ENCODE measurements at regions not wholly inside any gene's neighbourhood (a gene's known extent, or its start where the extent isn't known, plus 50 kb on each side); places are given as distances from the start of the nearest gene placed in this dataset.

DNA sequence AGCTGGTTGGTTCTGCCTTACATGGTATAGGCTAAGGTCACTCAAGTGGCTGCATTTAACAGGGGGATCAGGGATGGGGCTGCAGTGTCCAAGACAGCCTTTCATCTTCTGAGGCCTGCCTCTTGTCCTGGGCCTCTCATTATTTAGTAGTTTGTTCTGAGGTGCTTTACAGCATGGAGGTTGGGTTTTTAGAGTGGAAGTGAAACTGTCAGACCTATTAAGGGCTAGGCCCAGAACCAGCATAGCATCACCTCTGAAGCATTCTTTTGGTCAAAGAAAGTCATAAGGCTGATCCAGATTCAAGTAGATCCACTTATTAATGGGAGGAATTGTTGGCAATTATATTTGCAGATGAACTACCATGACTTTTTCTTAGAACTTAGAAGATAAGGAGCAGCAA is 146.0 kb upstream of the NMUR2 start:
- H3K27me3 Mint-ChIP-seq (ENCODE audit: unreplicated experiment), result peaks cover 48% of the 10 kb centered on the region
- TF ChIP-seq, protein P1, sequence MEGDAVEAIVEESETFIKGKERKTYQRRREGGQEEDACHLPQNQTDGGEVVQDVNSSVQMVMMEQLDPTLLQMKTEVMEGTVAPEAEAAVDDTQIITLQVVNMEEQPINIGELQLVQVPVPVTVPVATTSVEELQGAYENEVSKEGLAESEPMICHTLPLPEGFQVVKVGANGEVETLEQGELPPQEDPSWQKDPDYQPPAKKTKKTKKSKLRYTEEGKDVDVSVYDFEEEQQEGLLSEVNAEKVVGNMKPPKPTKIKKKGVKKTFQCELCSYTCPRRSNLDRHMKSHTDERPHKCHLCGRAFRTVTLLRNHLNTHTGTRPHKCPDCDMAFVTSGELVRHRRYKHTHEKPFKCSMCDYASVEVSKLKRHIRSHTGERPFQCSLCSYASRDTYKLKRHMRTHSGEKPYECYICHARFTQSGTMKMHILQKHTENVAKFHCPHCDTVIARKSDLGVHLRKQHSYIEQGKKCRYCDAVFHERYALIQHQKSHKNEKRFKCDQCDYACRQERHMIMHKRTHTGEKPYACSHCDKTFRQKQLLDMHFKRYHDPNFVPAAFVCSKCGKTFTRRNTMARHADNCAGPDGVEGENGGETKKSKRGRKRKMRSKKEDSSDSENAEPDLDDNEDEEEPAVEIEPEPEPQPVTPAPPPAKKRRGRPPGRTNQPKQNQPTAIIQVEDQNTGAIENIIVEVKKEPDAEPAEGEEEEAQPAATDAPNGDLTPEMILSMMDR (IDR thresholded peaks at IDR 0.05; ENCODE audit: unreplicated experiment), result no peak
- H3K27ac Mint-ChIP-seq (ENCODE audit: unreplicated experiment), result no peak overlapping the region
- CTCF ChIA-PET, result no interaction called here
- no peak for DNase-seq
- H3K4me3 Mint-ChIP-seq (ENCODE audit: low read depth, unreplicated experiment), result no peak overlapping the region
- intact Hi-C loops (cut with micrococcal nuclease; ENCODE audit: unreplicated experiment), result no loop called here
- BruUV-seq (replicated peaks), result no TSS peak
- no peaks in the 10 kb centered on the region for H3K4me1 Mint-ChIP-seq (ENCODE audit: low read depth, unreplicated experiment)
- no peaks in the 10 kb centered on the region for H3K36me3 Mint-ChIP-seq (ENCODE audit: insufficient read depth, unreplicated experiment)
- no peaks in the 10 kb centered on the region for H3K9me3 Mint-ChIP-seq (ENCODE audit: low read depth, unreplicated experiment)

DNA sequence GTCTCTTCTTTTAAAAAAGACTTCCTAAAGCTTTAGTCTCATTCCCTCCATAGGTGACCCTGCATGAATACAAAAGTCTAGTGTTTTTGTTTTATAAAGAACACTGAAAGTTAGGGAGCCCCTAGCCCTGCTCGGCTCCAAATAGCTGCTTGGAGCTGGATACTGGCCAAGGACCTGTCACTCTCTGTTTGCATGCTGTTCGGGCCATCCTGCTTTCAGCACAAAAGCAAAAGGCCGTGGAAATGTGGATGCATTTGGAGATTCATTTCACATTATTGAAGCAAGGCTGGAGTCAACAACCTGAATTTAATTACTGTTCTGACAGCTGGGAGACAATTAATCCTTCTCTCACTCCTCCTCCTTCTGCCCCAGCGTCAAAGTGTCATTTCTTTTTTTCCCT is 151.7 kb upstream of the NMUR2 start:
- CTCF ChIA-PET, result no interaction called here
- H3K9me3 Mint-ChIP-seq (ENCODE audit: low read depth, unreplicated experiment), result no peaks in the 10 kb centered on the region
- H3K27me3 Mint-ChIP-seq (ENCODE audit: unreplicated experiment), result peaks cover 22% of the 10 kb centered on the region
- H3K27ac Mint-ChIP-seq (ENCODE audit: unreplicated experiment), result no peak overlapping the region
- TF ChIP-seq, protein P1 (IDR thresholded peaks at IDR 0.05; ENCODE audit: unreplicated experiment), result no peak
- no peak for DNase-seq
- intact Hi-C loops (cut with micrococcal nuclease; ENCODE audit: unreplicated experiment), result no loop called here
- no peaks in the 10 kb centered on the region for H3K4me1 Mint-ChIP-seq (ENCODE audit: low read depth, unreplicated experiment)
- no TSS peak for BruUV-seq (replicated peaks)
- H3K4me3 Mint-ChIP-seq (ENCODE audit: low read depth, unreplicated experiment), result no peak overlapping the region
- H3K36me3 Mint-ChIP-seq (ENCODE audit: insufficient read depth, unreplicated experiment), result no peaks in the 10 kb centered on the region

DNA sequence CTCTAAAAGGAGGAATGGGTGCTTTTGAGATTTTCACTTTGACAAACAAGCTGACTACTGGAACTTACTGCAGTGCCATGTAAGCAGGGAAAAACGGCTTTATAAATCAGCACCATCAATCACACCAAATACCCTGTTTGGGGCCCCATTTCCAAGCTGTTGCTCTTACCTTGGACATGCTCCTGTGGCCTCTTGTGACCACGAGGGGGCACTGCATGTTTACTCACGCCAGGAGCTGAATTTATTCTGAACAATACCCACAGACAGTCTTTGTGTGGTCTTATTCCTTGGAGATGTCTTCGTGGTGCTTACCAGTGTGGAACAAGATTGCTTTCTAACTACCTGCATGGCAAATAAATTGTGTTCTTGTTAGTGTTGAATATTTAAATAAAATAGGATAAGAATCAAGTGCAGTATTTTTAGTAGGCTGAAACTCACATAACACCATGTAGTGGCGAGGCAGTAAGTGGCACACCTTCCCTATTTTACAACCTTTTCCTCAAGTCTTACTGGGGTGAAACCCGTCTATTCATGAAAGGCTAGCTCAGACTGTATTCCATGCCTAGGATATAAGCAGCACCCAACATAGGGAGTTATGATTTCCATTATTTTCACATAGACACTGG is 155.5 kb upstream of the NMUR2 start:
- H3K9me3 Mint-ChIP-seq (ENCODE audit: low read depth, unreplicated experiment), result no peaks in the 10 kb centered on the region
- H3K36me3 Mint-ChIP-seq (ENCODE audit: insufficient read depth, unreplicated experiment), result no peaks in the 10 kb centered on the region
- H3K27ac Mint-ChIP-seq (ENCODE audit: unreplicated experiment), result no peak overlapping the region
- peak; percentile 75 for DNase-seq
- intact Hi-C loops (cut with micrococcal nuclease; ENCODE audit: unreplicated experiment), result loop anchor here (1.0 kb wide), 2 partner anchors 588 to 1405 kb away; no protein-coding TSS in a partner anchor
- TF ChIP-seq, protein P1 (IDR thresholded peaks at IDR 0.05; ENCODE audit: unreplicated experiment), result peak; percentile 85
- no TSS peak for BruUV-seq (replicated peaks)
- CTCF ChIA-PET, result interaction anchor here (0.6 to 1.4 kb wide), 5 partner anchors 17 to 1404 kb away, joined by 3 to 9 read pairs (median 5); no protein-coding TSS in a partner anchor
- no peaks in the 10 kb centered on the region for H3K4me1 Mint-ChIP-seq (ENCODE audit: low read depth, unreplicated experiment)
- H3K4me3 Mint-ChIP-seq (ENCODE audit: low read depth, unreplicated experiment), result no peak overlapping the region
- H3K27me3 Mint-ChIP-seq (ENCODE audit: unreplicated experiment), result peaks cover 21% of the 10 kb centered on the region

DNA sequence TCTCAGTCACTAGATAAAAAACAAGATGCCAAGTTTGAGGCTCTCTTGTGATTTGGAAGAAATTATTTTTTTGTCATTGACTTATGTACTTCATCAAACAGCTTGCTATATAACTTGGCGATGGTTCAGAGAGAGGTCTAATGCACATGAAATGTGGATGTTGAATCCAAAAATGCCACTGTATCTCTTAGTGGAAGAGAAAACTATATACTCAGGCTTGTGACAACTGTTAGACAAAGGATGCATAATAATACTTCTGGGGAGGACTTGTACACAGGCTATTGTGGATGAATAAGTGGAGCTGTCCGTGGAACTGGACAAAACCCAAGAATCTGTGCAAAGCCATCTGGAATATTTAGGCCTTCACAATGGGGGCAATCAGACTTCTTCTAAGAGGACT is 162.9 kb upstream of the NMUR2 start:
- no peaks in the 10 kb centered on the region for H3K27me3 Mint-ChIP-seq (ENCODE audit: unreplicated experiment)

More for the DNA sequence above, 162.9 kb upstream of the NMUR2 start:
- H3K36me3 Mint-ChIP-seq (ENCODE audit: insufficient read depth, unreplicated experiment), result no peaks in the 10 kb centered on the region
- no peak overlapping the region for H3K27ac Mint-ChIP-seq (ENCODE audit: unreplicated experiment)
- H3K9me3 Mint-ChIP-seq (ENCODE audit: low read depth, unreplicated experiment), result peaks cover 3% of the 10 kb centered on the region
- DNase-seq, result no peak
- BruUV-seq (replicated peaks), result no TSS peak
- CTCF ChIA-PET, result no interaction called here
- no peaks in the 10 kb centered on the region for H3K4me1 Mint-ChIP-seq (ENCODE audit: low read depth, unreplicated experiment)
- intact Hi-C loops (cut with micrococcal nuclease; ENCODE audit: unreplicated experiment), result no loop called here
- TF ChIP-seq, protein P1 (IDR thresholded peaks at IDR 0.05; ENCODE audit: unreplicated experiment), result no peak
- no peak overlapping the region for H3K4me3 Mint-ChIP-seq (ENCODE audit: low read depth, unreplicated experiment)

Data from Calu3 (cell line).